ENCODE measurements at regions not wholly inside any gene's neighbourhood (a gene's known extent, or its start where the extent isn't known, plus 50 kb on each side); places are given as distances from the start of the nearest gene placed in this dataset.

- Histone ChIP-seq H3K36me3 (ENCODE audit: control insufficient read depth in 2 of 2, extremely low read depth in 1 of 2, insufficient read depth in 2 of 2, low read length in 2 of 2) (no peaks in the 10 kb centered on the region), H3K79me2 (ENCODE audit: control insufficient read depth, insufficient read depth, low read length) (no peaks in the 10 kb centered on the region), H3K4me1 (ENCODE audit: control insufficient read depth, extremely low read depth, insufficient read depth, low read length) (peaks cover 30% of the 10 kb centered on the region), H3K4me2 (ENCODE audit: insufficient read depth, low read length) (no peak overlapping the region), H3K9ac (replicated peaks; ENCODE audit: extremely low read depth, insufficient read depth, low read length) (no peak overlapping the region), H2AFZ (ENCODE audit: low read depth, low read length) (peak overlapping the region; percentile 47), H3K9me3 (replicated peaks; ENCODE audit: control insufficient read depth, insufficient read depth, low read length) (no peaks in the 10 kb centered on the region), H4K20me1 (replicated peaks; ENCODE audit: control insufficient read depth, extremely low read depth, insufficient read depth, low read length) (no peaks in the 10 kb centered on the region), H3K9me1 (replicated peaks; ENCODE audit: control insufficient read depth, extremely low read depth, insufficient read depth, low read length) (no peaks in the 10 kb centered on the region), H3K4me3 (replicated peaks in 1 of 3; ENCODE audit: insufficient read depth in 1 of 3, low read depth in 1 of 3, low read length in 3 of 3) (no peak overlapping the region), H3K27me3 (ENCODE audit: control insufficient read depth in 2 of 2, insufficient read depth in 2 of 2, low read length in 2 of 2) (no peaks in the 10 kb centered on the region), H3K27ac (ENCODE audit: insufficient read depth, low read depth, low read length) (no peak overlapping the region)
- dilution Hi-C loops (cut with MboI; ENCODE audit: extremely low pct_ligation_motif_present, low sequenced_read_pairs): no loop called here
- CTCF ChIA-PET: interaction anchor here (1.7 kb wide), 1 partner anchor 15 kb away, joined by 6 read pairs; no protein-coding TSS in a partner anchor
- no peak for TF ChIP-seq EZH2 (IDR thresholded peaks at IDR 0.05; ENCODE audit: borderline replicate concordance, low read depth, low read length, severe bottlenecking)
- no peak for TF ChIP-seq JUN (IDR thresholded peaks at IDR 0.05; ENCODE audit: borderline replicate concordance, insufficient read depth, insufficient read length, low read depth)
- TF ChIP-seq MYC (IDR thresholded peaks at IDR 0.05; ENCODE audit: low read depth, low read length): no peak
- TF ChIP-seq POLR2AphosphoS5 (IDR thresholded peaks at IDR 0.05; ENCODE audit: insufficient read depth, low read depth, low read length): no peak
- TF ChIP-seq GATA2 (IDR thresholded peaks at IDR 0.05; ENCODE audit: insufficient read depth, insufficient read length, low read depth, low read length): no peak
- TF ChIP-seq FOS (IDR thresholded peaks at IDR 0.05; ENCODE audit: borderline replicate concordance, insufficient read depth, low read length): no peak
- intact Hi-C loops (cut with micrococcal nuclease): no loop called here
- POLR2A ChIA-PET: no interaction called here
- FAIRE-seq: no peak
- DNase-seq (ENCODE audit: low read depth, low spot score): no peak
- BruUV-seq (replicated peaks): no TSS peak
These were observed 94.0 kb upstream of the GLS start for GRCh38 chr2:190786404-190787166.

- no peak overlapping the region for H3K9ac ChIP-seq (replicated peaks; ENCODE audit: extremely low read depth, insufficient read depth, low read length)
- BruUV-seq (replicated peaks): no TSS peak
- H3K27ac ChIP-seq (ENCODE audit: insufficient read depth, low read depth, low read length): no peak overlapping the region
- H3K4me1 ChIP-seq (ENCODE audit: control insufficient read depth, extremely low read depth, insufficient read depth, low read length): peaks cover 43% of the 10 kb centered on the region
- intact Hi-C loops (cut with micrococcal nuclease): no loop called here
- no peaks in the 10 kb centered on the region for H4K20me1 ChIP-seq (replicated peaks; ENCODE audit: control insufficient read depth, extremely low read depth, insufficient read depth, low read length)
- no peaks in the 10 kb centered on the region for H3K9me1 ChIP-seq (replicated peaks; ENCODE audit: control insufficient read depth, extremely low read depth, insufficient read depth, low read length)
- H3K4me3 ChIP-seq (replicated peaks in 1 of 3; ENCODE audit: insufficient read depth in 1 of 3, low read depth in 1 of 3, low read length in 3 of 3): no peak overlapping the region
- no peak for TF ChIP-seq JUN (IDR thresholded peaks at IDR 0.05; ENCODE audit: borderline replicate concordance, insufficient read depth, insufficient read length, low read depth)
- no peak for TF ChIP-seq POLR2AphosphoS5 (IDR thresholded peaks at IDR 0.05; ENCODE audit: insufficient read depth, low read depth, low read length)
- TF ChIP-seq MYC (IDR thresholded peaks at IDR 0.05; ENCODE audit: low read depth, low read length): no peak
- no peak for TF ChIP-seq GATA2 (IDR thresholded peaks at IDR 0.05; ENCODE audit: insufficient read depth, insufficient read length, low read depth, low read length)
- TF ChIP-seq, protein P1, sequence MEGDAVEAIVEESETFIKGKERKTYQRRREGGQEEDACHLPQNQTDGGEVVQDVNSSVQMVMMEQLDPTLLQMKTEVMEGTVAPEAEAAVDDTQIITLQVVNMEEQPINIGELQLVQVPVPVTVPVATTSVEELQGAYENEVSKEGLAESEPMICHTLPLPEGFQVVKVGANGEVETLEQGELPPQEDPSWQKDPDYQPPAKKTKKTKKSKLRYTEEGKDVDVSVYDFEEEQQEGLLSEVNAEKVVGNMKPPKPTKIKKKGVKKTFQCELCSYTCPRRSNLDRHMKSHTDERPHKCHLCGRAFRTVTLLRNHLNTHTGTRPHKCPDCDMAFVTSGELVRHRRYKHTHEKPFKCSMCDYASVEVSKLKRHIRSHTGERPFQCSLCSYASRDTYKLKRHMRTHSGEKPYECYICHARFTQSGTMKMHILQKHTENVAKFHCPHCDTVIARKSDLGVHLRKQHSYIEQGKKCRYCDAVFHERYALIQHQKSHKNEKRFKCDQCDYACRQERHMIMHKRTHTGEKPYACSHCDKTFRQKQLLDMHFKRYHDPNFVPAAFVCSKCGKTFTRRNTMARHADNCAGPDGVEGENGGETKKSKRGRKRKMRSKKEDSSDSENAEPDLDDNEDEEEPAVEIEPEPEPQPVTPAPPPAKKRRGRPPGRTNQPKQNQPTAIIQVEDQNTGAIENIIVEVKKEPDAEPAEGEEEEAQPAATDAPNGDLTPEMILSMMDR (IDR thresholded peaks at IDR 0.05; ENCODE audit: extremely low read depth in 1 of 2, insufficient read depth in 1 of 2, low read depth in 1 of 2, low read length in 2 of 2): no peak
- TF ChIP-seq MAX (IDR thresholded peaks at IDR 0.05; ENCODE audit: insufficient read depth, insufficient read length): no peak
- no peak for TF ChIP-seq EZH2 (IDR thresholded peaks at IDR 0.05; ENCODE audit: borderline replicate concordance, low read depth, low read length, severe bottlenecking)
- no peak for TF ChIP-seq POLR2A (IDR thresholded peaks at IDR 0.05; ENCODE audit: low read depth, low read length)
- TF ChIP-seq FOS (IDR thresholded peaks at IDR 0.05; ENCODE audit: borderline replicate concordance, insufficient read depth, low read length): no peak
- H3K79me2 ChIP-seq (ENCODE audit: control insufficient read depth, insufficient read depth, low read length): no peaks in the 10 kb centered on the region
- dilution Hi-C loops (cut with MboI; ENCODE audit: extremely low pct_ligation_motif_present, low sequenced_read_pairs): no loop called here
- H3K4me2 ChIP-seq (ENCODE audit: insufficient read depth, low read length): no peak overlapping the region
- POLR2A ChIA-PET: no interaction called here
- H3K36me3 ChIP-seq (ENCODE audit: control insufficient read depth in 2 of 2, extremely low read depth in 1 of 2, insufficient read depth in 2 of 2, low read length in 2 of 2): no peaks in the 10 kb centered on the region
- CTCF ChIA-PET: interaction anchor here (1.7 kb wide), 1 partner anchor 13 kb away, joined by 6 read pairs; no protein-coding TSS in a partner anchor
- no peaks in the 10 kb centered on the region for H3K27me3 ChIP-seq (ENCODE audit: control insufficient read depth in 2 of 2, insufficient read depth in 2 of 2, low read length in 2 of 2)
- no peak overlapping the region for H2AFZ ChIP-seq (ENCODE audit: low read depth, low read length)
- no peak for DNase-seq (ENCODE audit: low read depth, low spot score)
- H3K9me3 ChIP-seq (replicated peaks; ENCODE audit: control insufficient read depth, insufficient read depth, low read length): no peaks in the 10 kb centered on the region
- FAIRE-seq: no peak
These were observed 92.8 kb upstream of the GLS start for GRCh38 chr2:190787743-190788235.
